Spinal cord (tissue), 9 donors: ENCODE measurements at regions not wholly inside any gene's neighbourhood (a gene's known extent, or its start where the extent isn't known, plus 50 kb on each side); places are given as distances from the start of the nearest gene placed in this dataset.

ENCODE experiments used
- DNase-seq, 6 donors: peaks; one replicate each; pipeline versions ENCODE4 v3.0.0 to v3.0.0-alpha.2; 2013 to 2015; ENCODE audit warnings: low spot score in 6 of 6, low read depth in 4 of 6
- H3K27ac ChIP-seq: one replicate; pipeline ENCODE4 v1.5.1; 2013; ENCODE audit warnings: low read depth, low read length, control low read depth
- H3K27me3 ChIP-seq: one replicate; pipeline ENCODE4 v1.6.1; 2013; ENCODE audit warnings: low read length; ENCODE audit not compliant: control insufficient read depth, insufficient read depth
- H3K36me3 ChIP-seq: one replicate; pipeline ENCODE4 v1.6.1; 2013; ENCODE audit warnings: low read length; ENCODE audit not compliant: control insufficient read depth, insufficient read depth
- H3K4me1 ChIP-seq: one replicate; pipeline ENCODE4 v1.6.1; 2013; ENCODE audit warnings: low read length; ENCODE audit not compliant: control insufficient read depth, insufficient read depth
- H3K4me3 ChIP-seq: one replicate; pipeline ENCODE4 v1.5.1; 2013; ENCODE audit warnings: low read depth, low read length, control low read depth
- H3K9me3 ChIP-seq: one replicate; pipeline ENCODE4 v1.6.1; 2013; ENCODE audit warnings: low read length; ENCODE audit not compliant: control insufficient read depth, insufficient read depth
- WGBS: methylation state at CpG from one replicate; pipeline ENCODE4 v1.1.5; 2013; ENCODE audit warnings: missing lambda C conversion rate; ENCODE audit not compliant: insufficient coverage; 5-methylcytosine and 5-hydroxymethylcytosine counted together
- donor health status: healthy.

DNA sequence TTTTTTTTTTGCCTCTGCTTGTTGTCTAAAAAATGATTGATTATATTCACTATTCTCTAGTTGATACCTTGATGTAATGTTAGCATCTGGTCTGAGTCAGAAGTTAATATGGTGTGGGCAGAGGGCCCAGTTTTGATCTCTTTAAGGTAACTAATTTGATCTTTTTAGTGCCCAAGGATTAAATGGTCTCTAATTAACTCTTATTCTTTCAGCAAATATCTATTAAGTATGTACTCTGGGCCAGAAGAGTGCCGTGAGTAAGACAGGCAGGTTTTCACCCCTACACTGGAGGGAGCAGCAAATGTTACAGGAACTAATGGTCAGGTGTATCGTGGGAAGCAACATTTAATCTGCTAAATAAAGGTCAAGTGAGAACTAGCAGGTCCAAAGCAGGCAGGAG, 144.6 kb upstream of the COL1A2 start:
- Histone ChIP-seq H3K4me1 (no peaks in the 10 kb centered on the region), H3K27ac (no peak overlapping the region), H3K27me3 (no peaks in the 10 kb centered on the region), H3K9me3 (no peaks in the 10 kb centered on the region), H3K4me3 (no peak overlapping the region), H3K36me3 (no peaks in the 10 kb centered on the region)
- 69% methylated on average over 2 of the region's 2 CpGs for WGBS
- no peak for DNase-seq

DNA sequence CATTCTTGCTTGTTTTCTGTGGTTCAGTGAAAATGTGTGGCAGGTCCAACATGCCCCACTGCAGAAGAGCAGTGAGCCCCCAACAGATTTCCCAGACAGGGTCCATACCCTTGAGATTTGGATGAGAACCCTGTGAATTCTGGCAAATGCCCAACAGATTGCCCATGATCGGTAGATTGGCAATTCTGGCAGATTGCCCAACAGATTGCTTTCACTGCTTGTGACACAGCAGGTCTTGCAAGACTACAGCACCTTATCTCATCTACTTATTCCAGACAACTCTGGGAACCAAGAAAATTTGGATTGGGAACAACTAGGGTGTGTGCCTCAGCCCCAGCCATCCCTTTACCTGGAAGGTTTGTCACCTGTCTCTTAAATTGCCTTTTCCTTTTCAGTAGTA, 143.7 kb upstream of the COL1A2 start:
- H3K4me3 ChIP-seq, result no peak overlapping the region
- WGBS, result 78% methylated on average over 1 of the region's 1 CpG
- no peaks in the 10 kb centered on the region for H3K27me3 ChIP-seq
- no peak overlapping the region for H3K27ac ChIP-seq
- H3K4me1 ChIP-seq, result no peaks in the 10 kb centered on the region
- no peaks in the 10 kb centered on the region for H3K36me3 ChIP-seq
- no peaks in the 10 kb centered on the region for H3K9me3 ChIP-seq
- DNase-seq, result no peak

DNA sequence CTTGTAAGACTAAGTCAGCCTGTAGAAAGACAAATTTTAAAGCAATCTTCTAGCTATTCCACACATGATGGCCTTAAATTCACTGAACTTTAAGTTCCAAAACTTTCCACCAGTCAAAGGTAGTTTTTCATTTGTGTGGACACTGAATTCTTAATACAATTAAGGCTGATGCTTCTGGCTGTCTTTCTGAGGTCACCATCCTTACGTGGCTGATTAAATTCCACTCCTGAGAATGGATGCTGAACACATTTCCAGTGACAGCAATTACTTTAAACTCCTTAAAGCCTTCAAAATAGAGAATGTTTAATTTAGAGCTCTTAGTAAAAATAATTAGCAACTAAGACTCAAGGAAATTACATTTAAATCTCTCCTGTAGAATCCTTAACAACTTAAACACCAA, 142.6 kb upstream of the COL1A2 start:
- Histone ChIP-seq H3K9me3 (no peaks in the 10 kb centered on the region), H3K4me1 (no peaks in the 10 kb centered on the region), H3K36me3 (no peaks in the 10 kb centered on the region), H3K27ac (no peak overlapping the region), H3K4me3 (no peak overlapping the region), H3K27me3 (no peaks in the 10 kb centered on the region)
- no CpG with 5 or more reads among the region's 1 CpG for WGBS
- DNase-seq, result peak in 1 of 6 donors; percentile 24

DNA sequence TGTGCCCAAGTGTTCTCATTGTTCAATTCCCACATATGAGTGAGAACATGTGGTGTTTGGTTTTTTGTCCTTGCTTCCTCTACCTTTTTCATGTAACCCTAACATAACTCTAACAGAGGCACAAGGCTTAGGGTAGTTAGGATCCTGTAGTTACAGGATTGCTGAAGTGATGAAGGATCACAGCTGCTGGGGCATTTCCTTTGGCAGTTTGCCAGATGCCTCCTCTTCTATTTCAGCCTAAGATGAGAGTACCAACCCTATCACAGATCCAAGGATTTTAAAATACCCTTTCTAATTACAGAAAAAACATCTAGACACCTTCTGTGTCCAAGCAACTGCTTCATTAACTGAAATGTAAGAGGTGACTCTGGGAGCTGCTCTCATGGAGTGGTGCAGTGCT, 141.7 kb upstream of the COL1A2 start:
- Histone ChIP-seq H3K9me3 (no peaks in the 10 kb centered on the region), H3K4me1 (no peaks in the 10 kb centered on the region), H3K4me3 (no peak overlapping the region), H3K36me3 (no peaks in the 10 kb centered on the region), H3K27me3 (no peaks in the 10 kb centered on the region), H3K27ac (no peak overlapping the region)
- no peak for DNase-seq

DNA sequence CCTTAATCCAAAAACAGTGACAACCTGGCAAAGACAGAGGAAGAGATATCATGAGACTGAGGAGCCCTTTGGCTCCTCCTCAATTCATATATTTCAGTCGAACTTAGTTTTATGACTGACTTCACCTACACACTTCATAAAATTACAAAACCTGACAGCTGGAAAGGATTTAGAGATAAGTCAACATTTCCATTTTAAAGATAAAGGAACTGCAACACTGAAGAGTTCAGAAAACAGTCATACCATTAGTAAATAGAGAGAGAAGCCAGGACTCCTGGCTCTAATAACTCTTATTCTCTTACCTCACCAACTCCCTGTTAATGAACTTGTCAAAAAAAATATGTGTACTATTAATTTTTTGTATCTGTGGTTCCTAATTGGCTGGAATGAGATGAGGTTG, 141.0 kb upstream of the COL1A2 start:
- Histone ChIP-seq H3K27ac (no peak overlapping the region), H3K4me1 (no peaks in the 10 kb centered on the region), H3K36me3 (no peaks in the 10 kb centered on the region), H3K4me3 (no peak overlapping the region), H3K27me3 (no peaks in the 10 kb centered on the region), H3K9me3 (no peaks in the 10 kb centered on the region)
- DNase-seq, result no peak
- WGBS, result no CpG with 5 or more reads among the region's 1 CpG

DNA sequence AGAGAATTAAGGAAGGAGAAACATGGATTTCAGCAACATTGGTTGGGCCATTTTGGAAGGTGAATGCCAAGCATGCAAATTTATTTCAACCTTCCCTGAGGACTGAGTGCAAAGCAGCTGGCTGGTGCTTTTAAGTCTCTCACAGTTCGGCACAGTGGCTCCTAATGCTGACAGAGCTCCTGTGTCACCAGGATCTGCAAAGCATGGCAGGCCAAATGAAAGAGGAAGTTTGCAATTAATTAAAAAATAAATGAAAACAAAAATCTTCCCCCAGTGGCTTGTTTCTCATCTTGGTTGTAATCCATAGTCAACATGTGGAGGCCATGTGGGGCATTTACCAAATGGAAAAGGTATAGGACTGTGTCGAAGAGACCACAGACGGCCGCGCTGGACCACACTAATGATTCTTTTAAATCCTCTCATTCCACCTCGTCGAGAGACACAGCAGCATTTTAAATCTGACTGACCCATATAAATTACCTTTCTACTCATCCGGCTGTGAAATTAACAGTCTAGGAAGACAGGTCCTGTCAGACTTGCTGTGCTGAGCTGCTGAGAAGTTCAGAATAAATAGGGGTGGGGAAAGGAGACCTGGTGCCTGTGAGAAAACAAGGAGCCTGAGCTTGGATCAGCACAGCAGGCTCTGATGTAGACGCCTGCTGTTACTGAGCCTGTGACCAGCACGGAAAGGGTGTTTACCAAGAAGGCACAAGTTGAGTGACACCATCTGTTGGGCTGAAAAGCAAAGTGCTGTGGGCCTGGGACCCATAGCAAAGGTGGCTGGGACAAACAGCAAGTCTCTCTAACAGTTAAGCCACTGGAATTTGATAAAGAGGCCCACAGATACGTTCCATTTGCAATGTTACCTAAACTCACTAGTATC, 136.0 kb upstream of the COL1A2 start:
- Histone ChIP-seq H3K4me1 (no peaks in the 10 kb centered on the region), H3K27me3 (no peaks in the 10 kb centered on the region), H3K27ac (no peak overlapping the region), H3K4me3 (no peak overlapping the region), H3K36me3 (no peaks in the 10 kb centered on the region), H3K9me3 (no peaks in the 10 kb centered on the region)
- DNase-seq, result peak in 1 of 6 donors; percentile 50
- WGBS, result 30% methylated on average over 2 of the region's 11 CpGs

DNA sequence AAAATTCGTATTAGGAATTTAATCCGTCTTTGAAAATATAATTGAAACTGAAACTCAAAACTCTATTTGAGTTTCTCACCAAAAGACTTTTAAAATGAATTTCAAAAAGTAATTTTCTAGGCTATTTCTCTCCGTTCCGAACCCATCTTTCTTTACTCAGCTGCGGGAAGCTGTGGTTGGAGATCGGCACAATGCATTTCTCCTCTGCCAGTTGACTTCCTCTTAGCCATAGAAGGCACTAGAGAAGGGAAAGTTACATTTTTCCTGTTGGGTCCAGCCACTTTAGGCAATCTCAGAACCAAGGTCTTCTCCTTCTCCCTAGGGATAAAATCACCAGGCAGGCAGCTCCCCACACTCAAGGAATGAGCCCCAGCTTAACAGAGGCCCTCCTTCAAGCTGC, 133.6 kb upstream of the COL1A2 start:
- H3K36me3 ChIP-seq, result no peaks in the 10 kb centered on the region
- H3K27ac ChIP-seq, result no peak overlapping the region
- no peaks in the 10 kb centered on the region for H3K4me1 ChIP-seq
- no peak overlapping the region for H3K4me3 ChIP-seq
- no CpG with 5 or more reads among the region's 6 CpGs for WGBS
- H3K27me3 ChIP-seq, result no peaks in the 10 kb centered on the region
- no peaks in the 10 kb centered on the region for H3K9me3 ChIP-seq
- DNase-seq, result no peak

DNA sequence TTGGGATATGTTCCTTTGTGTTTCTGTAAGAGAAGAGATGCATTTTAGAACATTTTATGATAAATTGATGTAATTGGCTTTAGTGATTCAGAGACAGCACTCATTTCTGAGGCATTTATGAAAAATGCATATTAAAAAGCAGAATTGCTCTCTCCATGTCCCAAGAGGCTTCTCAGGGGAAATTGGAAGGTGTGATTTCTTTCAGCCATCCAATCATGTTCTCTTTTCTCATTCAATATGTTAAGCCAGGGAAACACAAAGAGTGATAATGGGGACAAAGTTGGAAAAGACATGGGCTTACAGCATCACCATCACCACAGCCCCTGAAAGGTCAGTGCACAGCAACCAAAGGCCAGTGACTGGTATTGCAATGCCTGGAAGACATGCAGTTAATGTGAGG, 129.9 kb upstream of the COL1A2 start:
- H3K4me3 ChIP-seq, result no peak overlapping the region
- no peaks in the 10 kb centered on the region for H3K9me3 ChIP-seq
- H3K36me3 ChIP-seq, result no peaks in the 10 kb centered on the region
- H3K27me3 ChIP-seq, result no peaks in the 10 kb centered on the region
- no peak overlapping the region for H3K27ac ChIP-seq
- peak in 1 of 6 donors; percentile 28 for DNase-seq
- no peaks in the 10 kb centered on the region for H3K4me1 ChIP-seq

DNA sequence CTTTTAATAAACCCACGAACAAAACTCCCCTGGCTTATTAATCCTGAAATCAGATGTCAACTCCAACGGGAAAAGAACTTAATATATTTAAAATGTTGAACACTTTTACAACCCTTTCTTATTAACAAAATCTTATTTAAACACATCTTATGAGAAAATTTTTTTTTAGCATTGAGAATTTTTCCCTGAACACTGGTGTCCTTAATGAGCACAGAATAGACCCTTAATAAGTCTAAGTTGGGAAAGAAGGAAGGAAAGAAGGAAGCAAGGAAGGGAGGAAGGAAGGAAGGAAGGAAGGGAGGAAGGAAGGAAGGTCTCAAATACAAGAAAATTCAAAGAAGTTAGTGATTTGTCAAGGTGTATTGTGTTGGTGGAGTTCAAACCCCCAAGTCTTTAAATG, 129.2 kb upstream of the COL1A2 start:
- no peak for DNase-seq
- H3K27ac ChIP-seq, result no peak overlapping the region
- H3K36me3 ChIP-seq, result no peaks in the 10 kb centered on the region
- no peaks in the 10 kb centered on the region for H3K4me1 ChIP-seq
- no peaks in the 10 kb centered on the region for H3K27me3 ChIP-seq
- H3K9me3 ChIP-seq, result no peaks in the 10 kb centered on the region
- H3K4me3 ChIP-seq, result no peak overlapping the region
- WGBS, result no CpG with 5 or more reads among the region's 2 CpGs

DNA sequence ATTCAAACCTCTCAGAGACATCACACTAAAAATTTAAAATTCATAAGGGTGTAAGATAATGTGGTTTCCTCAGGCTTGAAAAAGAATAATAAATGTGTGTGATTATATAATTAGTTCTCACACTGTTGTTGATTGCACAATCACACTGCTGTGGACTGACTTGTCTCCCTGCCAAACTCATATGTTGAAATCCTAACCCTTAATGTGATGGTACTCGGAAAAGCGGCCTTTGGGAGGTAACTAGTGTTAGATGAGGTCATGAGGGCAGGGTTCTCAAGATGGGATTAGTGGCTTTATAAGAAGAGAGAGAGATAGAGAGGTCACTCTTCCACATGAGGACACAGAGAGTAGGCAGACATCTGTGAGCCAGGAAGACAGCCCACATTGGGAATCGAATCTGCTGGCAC, 128.5 kb upstream of the COL1A2 start:
- no peak for DNase-seq
- no CpG with 5 or more reads among the region's 3 CpGs for WGBS

More for the DNA sequence above, 128.5 kb upstream of the COL1A2 start:
- Histone ChIP-seq H3K4me1 (no peaks in the 10 kb centered on the region), H3K4me3 (no peak overlapping the region), H3K27me3 (no peaks in the 10 kb centered on the region), H3K36me3 (no peaks in the 10 kb centered on the region), H3K27ac (no peak overlapping the region), H3K9me3 (no peaks in the 10 kb centered on the region)
